ENCODE measurements at regions not wholly inside any gene's neighbourhood (a gene's known extent, or its start where the extent isn't known, plus 50 kb on each side); places are given as distances from the start of the nearest gene placed in this dataset.
"Not testable (repeated sequence)": the region's sequence is repeated elsewhere in the genome, so short reads cannot be mapped to it uniquely, and the experiment has no call there.

DNA sequence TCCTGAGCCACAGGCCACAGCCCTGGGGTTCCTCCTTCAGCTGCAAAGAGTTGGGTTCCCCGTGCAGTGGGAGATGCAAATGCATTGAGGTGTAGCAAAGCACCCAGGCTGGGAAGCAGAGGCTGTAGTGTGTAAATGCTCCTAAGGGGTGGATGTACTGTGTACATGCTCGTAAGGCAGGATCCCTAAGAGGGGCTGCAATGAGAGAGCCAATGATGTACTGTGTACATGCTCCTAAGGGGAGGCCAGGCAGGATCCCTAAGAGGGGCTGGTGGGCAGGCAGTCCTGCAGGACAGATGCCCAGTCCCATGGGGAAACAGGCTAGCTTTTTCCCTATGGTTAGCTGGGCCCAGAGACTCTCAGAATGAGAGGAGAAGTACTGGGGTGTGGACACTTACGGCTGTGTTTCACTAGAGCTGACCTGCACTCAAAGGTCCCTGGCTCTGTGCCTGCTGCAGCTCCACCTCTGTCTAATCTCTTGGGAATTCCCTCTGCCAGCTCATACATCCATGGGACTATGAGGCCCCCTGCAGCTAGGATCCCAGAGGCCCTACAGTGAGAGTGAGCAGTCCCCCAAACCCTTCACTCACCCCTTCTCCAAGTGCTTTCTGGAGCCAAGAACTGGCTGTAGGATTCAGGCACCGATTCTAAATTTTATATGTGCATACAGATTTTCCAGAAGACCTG is 261.9 kb upstream of the LUZP2 start:
- intact Hi-C loops (cut with micrococcal nuclease): no loop called here

DNA sequence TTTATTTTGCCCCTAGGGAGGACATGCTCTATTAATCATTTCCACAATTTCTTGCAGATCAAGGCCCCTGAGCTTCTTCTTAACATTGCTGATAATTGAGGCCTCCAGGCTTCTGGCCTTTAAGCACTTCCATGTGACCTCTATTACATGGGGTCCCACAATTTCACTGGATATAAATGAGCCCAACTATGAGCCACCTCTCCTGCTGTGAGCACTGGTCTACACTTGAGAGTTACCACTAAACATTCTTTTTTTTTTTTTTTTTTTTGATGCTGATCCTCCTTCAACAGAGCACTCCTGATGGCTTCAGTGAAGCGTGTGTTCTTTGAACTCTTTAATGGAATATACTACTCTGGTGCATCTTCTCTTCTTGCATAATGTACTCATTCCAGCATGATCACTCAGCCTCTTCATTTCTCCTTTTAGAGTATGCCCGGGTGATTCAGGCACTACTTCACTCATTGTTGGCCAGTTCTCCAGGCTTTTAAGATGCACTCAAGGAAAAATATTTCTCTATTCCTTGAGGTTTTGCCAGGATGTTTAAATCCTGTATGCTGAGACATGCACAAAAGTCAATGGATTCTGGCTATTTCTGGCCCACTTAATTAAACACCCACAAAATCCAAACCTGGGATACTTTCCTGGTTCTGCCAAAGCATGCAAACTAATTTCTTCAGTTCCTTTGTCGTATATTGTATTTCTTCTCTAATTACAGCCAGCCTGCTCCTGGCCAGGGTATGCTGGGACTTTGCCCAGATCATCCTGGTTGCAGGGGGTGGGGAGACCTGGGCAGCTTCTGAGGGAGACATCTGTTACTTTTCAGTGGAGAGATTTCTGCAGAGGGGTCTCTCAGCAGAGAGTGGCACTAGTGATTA is 257.8 kb upstream of the LUZP2 start:
- intact Hi-C loops (cut with micrococcal nuclease): no loop called here

DNA sequence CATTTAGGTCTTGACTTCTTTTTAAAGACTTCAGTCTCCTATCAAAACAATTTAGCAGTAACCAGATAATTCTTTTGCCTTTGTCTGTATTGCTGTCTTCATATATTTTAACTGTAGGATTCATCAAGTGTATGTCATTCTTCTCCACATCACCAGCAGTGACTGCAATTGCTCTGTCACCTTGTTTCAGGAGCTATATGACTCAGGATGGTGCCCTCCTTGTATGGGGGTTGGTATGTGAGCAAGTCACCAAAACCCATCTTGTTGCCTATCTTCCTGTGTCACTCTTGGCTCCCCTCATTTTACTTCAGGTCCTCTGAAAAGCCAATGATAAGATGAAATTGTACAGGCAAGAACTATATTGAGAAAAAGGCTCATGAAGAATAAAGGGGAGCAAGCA is 256.9 kb upstream of the LUZP2 start:
- intact Hi-C loops (cut with micrococcal nuclease): no loop called here

GRCh38 chr11:24240496-24241175 is 256.2 kb upstream of the LUZP2 start:
- intact Hi-C loops (cut with micrococcal nuclease): no loop called here

DNA sequence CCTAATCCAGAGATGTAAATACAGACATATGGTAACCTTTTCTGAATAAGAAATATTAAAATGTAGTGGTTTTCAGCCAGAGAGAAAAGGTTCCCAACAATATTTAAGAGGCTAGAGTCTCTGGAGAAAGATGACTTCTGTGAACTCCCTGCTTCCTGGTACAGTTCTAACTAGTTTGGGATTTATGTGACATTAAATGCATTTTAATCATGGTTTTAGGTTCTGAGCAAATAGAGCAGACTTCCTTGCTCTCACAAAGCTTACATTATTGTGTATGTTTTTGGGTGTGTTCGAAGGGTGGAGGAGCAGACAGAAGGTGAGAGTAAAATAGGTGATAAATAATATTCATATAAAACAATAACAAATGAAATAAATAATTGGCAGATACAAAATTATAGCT is 250.1 kb upstream of the LUZP2 start:
- intact Hi-C loops (cut with micrococcal nuclease): no loop called here

- intact Hi-C loops (cut with micrococcal nuclease): no loop called here
These were observed 249.0 kb upstream of the LUZP2 start for GRCh38 chr11:24247846-24248245.

GRCh38 chr11:24249921-24250320 is 246.9 kb upstream of the LUZP2 start:
- intact Hi-C loops (cut with micrococcal nuclease): no loop called here

- intact Hi-C loops (cut with micrococcal nuclease): no loop called here
These were observed 243.6 kb upstream of the LUZP2 start for GRCh38 chr11:24253237-24253760.

DNA sequence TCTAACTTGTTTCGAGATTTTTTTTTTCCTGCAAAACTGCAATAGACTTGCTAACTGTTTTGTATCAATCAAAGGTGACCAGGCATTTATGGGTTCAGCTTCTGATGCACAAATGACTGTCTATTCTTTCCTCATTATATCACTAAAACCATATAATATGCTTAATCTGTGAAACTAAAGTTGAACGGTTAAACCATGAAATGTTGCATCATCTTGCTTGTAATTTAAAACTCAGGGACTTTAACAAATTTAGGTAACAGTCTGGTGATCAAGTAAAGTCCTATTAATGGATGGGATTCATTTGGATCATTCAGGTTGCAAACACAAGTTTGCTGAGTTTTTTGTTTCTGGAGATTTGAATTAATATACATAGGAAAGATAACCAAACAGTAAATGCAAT is 232.0 kb upstream of the LUZP2 start:
- intact Hi-C loops (cut with micrococcal nuclease): no loop called here

GRCh38 chr11:24267014-24267413 is 229.8 kb upstream of the LUZP2 start:
- intact Hi-C loops (cut with micrococcal nuclease): no loop called here

GRCh38 chr11:24271798-24272197 is 225.1 kb upstream of the LUZP2 start:
- intact Hi-C loops (cut with micrococcal nuclease): no loop called here

DNA sequence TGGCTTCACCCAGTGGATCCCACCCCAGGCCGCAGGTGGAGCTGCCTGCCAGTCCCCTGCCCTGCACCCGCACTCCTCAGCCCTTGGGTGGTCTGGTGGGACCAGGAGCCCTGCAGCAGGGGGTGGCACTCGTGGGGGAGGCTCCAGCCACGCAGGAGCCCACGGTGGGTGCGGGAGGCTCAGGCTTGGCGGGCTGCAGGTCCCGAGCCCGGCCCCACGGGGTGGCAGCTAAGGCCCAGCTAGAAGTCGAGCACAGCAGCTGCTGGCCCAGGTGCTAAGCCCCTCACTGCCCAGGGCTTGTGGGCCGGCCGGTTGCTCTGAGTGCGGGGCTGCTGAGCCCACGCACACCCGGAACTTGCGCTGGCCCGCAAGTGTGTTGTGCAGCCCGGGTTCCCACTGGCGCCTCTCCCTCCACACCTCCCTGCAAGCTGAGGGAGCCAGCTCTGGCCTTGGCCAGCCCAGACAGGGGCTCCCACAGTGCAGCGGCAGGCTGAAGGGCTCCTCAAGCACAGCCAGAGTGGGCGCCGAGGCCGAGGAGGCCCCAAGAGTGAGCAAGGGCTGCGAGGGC is 222.6 kb upstream of the LUZP2 start:
- intact Hi-C loops (cut with micrococcal nuclease): not testable (repeated sequence)

DNA sequence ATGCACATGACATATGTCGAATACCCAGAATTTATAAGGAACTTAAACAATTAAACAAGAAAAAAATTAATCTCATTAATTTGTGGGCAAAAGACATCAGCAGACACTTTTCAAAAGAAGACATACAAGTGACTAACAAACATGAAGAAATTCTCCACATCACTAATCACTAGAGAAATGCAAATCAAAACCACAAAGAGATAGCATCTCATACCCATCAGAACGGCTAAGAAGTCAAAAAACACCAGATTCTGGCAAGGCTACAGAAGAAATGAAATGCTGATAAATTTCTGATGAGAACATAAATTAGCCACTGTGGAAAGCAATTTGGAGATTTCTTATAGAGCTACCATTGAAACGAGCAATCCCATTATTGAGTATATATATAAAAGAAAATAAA is 210.6 kb upstream of the LUZP2 start:
- intact Hi-C loops (cut with micrococcal nuclease): no loop called here

DNA sequence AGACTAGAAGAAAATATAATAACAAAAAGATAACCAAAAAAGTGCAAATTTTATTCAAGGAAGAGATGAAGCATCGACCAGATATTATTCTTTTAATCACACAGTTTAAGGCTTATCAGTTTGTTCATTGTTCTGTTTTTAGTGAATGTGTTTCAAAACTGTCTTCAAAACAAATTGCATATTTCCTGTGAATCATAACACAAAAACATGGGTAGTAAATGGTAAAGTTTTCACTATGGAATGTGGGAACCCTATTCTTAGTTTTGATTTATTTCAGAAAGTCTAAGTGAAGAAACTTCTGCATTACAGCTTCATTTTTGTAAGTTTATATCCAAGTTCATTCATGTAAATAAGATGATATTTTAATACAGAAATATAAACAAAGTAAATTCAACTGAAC is 207.6 kb upstream of the LUZP2 start:
- intact Hi-C loops (cut with micrococcal nuclease): no loop called here

DNA sequence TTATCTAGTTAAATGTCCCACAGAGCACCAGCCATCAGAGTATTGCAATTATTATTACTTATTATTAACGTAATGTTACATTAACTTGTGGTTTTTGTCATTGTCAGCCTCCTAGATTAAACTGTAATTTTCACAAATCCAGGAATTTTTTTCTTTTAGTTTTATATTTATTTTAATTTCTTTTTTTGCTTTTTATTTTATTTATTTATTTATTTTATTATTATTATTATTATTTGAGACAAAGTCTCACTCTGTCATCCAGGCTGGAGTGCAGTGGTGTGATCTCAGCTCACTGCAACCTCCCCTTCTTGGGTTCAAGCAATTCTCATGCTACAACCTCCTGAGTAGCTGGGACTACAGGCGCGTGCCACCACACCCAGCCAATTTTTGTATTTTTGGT is 202.9 kb upstream of the LUZP2 start:
- intact Hi-C loops (cut with micrococcal nuclease): no loop called here

- intact Hi-C loops (cut with micrococcal nuclease): no loop called here
These were observed 201.5 kb upstream of the LUZP2 start for GRCh38 chr11:24295360-24295759.

- intact Hi-C loops (cut with micrococcal nuclease): no loop called here
These were observed 199.4 kb upstream of the LUZP2 start for GRCh38 chr11:24297461-24297860.

DNA sequence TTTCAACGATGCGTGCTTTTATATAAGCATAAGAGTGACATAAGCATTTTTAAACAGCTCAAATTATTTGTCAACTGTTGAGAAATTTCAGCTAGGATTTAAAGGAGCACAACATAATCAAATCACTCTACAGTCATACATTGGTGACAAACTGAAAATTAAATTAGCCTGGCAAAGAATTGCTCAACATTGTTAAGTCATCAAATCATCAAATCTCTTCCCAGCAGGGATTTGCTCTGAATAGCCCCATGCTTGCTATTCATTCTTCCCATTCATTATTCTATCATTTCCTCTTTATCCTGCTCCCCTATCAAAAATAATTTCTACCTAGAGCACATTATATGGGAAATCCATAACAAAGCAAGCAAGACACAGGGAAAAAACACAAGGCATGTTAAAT is 198.7 kb upstream of the LUZP2 start:
- intact Hi-C loops (cut with micrococcal nuclease): no loop called here

GRCh38 chr11:24311974-24312373 is 184.9 kb upstream of the LUZP2 start:
- intact Hi-C loops (cut with micrococcal nuclease): no loop called here

- intact Hi-C loops (cut with micrococcal nuclease): no loop called here
These were observed 184.2 kb upstream of the LUZP2 start for GRCh38 chr11:24312464-24313238.

DNA sequence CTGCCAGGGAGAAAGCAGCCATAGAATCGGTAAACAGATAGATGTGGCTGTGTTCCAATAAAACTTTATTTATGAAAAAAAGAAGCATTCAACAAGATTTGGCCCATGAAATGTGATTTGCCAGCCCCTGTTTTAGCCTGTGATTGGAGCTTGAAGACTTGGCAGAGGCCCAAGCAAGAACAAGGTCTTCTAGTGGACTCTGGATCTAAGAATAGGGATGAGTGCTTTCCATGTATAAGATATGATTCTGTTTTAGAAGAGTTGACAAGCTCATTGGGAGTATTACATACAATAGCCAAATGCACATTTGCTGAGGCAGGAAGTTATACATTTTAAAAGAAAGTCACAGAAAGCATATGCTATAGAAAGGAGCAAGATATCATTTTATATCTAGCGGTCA is 175.6 kb upstream of the LUZP2 start:
- intact Hi-C loops (cut with micrococcal nuclease): no loop called here
